PFSK-1 (cell line): ENCODE measurements at regions not wholly inside any gene's neighbourhood (a gene's known extent, or its start where the extent isn't known, plus 50 kb on each side); places are given as distances from the start of the nearest gene placed in this dataset.

ENCODE experiments used
- FOXP2 ChIP-seq: optimal IDR thresholded peaks from 2 replicates; pipeline ENCODE3; 2011; ENCODE audit warnings: borderline replicate concordance, control low read depth, inconsistent platforms; ENCODE audit not compliant: insufficient read depth; ENCODE audit errors: extremely low read length, extremely low read depth
- POLR2AphosphoS5 ChIP-seq: IDR thresholded peaks from 2 replicates; pipeline ENCODE4 v1.6.1; 2012; ENCODE audit warnings: low read depth, mild to moderate bottlenecking, control low read depth, low read length, moderate library complexity
- SIN3A ChIP-seq: IDR thresholded peaks from 2 replicates; pipeline ENCODE4 v1.6.1; 2012; ENCODE audit warnings: mild to moderate bottlenecking, low read length, moderate library complexity, borderline replicate concordance; ENCODE audit not compliant: insufficient read depth
- TAF1 ChIP-seq: IDR thresholded peaks from 2 replicates; pipeline ENCODE4 v1.6.1; 2012; ENCODE audit warnings: low read length, control low read depth, borderline replicate concordance; ENCODE audit not compliant: insufficient read depth
- TF ChIP-seq, protein P1 (sequence below), 2 experiments: IDR thresholded peaks; 2 replicates each; pipeline versions ENCODE4 v1.6.1 to v1.8.0; 2011 to 2012; ENCODE audit warnings: low read depth in 2 of 2, low read length in 2 of 2, control low read depth in 1 of 2, inconsistent platforms in 1 of 2, mild to moderate bottlenecking in 1 of 2, moderate library complexity in 1 of 2; ENCODE audit not compliant: insufficient read depth in 1 of 2

DNA sequence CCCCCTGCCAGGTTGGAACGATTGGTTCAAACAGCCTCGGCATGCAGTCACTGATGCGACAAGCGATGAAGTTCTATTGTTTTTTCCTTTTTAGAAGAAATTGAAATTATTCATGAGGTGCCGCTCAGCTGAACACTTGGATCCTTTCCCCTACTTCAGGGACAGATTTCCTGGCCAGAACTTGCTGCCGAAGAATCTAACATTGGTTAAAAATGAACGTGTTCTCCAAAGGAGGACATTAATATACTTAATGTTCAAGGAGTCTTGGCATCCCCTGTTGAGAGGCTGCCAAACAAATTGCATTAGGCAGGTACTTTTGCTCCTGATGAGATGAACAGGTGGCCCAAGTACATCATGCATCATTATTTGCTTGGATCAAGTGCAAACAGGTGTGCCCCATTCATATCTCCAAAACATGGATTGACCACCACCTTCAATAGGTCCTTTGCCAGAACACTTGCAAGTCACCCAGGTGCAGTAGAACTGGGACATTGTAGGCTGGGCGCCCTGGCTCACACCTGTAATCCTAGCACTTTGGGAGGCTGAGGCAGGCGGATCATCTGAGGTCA lies 437.2 kb downstream of the HAPSTR1 start:
- TF ChIP-seq FOXP2: no peak
- TF ChIP-seq, protein P1, sequence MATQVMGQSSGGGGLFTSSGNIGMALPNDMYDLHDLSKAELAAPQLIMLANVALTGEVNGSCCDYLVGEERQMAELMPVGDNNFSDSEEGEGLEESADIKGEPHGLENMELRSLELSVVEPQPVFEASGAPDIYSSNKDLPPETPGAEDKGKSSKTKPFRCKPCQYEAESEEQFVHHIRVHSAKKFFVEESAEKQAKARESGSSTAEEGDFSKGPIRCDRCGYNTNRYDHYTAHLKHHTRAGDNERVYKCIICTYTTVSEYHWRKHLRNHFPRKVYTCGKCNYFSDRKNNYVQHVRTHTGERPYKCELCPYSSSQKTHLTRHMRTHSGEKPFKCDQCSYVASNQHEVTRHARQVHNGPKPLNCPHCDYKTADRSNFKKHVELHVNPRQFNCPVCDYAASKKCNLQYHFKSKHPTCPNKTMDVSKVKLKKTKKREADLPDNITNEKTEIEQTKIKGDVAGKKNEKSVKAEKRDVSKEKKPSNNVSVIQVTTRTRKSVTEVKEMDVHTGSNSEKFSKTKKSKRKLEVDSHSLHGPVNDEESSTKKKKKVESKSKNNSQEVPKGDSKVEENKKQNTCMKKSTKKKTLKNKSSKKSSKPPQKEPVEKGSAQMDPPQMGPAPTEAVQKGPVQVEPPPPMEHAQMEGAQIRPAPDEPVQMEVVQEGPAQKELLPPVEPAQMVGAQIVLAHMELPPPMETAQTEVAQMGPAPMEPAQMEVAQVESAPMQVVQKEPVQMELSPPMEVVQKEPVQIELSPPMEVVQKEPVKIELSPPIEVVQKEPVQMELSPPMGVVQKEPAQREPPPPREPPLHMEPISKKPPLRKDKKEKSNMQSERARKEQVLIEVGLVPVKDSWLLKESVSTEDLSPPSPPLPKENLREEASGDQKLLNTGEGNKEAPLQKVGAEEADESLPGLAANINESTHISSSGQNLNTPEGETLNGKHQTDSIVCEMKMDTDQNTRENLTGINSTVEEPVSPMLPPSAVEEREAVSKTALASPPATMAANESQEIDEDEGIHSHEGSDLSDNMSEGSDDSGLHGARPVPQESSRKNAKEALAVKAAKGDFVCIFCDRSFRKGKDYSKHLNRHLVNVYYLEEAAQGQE (IDR thresholded peaks at IDR 0.05; ENCODE audit: insufficient read depth in 1 of 2, low read depth in 2 of 2, low read length in 2 of 2): no peak

DNA sequence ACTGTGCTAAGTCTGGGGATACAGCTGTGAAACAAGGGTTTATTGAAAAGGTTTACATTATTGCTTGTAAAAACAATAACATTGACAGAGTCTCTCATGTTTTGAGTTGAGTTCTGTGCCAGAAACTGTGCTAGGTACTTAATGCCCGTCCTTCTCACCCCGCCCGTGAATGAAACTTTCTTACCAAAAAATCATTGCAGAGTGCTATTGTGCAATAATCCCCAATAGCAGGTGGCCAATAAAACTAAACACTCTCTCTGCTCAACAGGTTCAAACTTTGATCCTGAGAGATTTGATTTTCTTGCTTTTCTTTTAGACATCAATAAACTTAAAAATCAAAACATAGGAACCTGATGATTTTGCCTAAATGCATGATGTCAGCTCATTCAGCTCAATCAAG lies 441.6 kb downstream of the HAPSTR1 start:
- TF ChIP-seq TAF1: no peak
- TF ChIP-seq POLR2AphosphoS5: no peak
- TF ChIP-seq FOXP2: no peak
- no peak for TF ChIP-seq SIN3A
- TF ChIP-seq, protein P1 (IDR thresholded peaks at IDR 0.05; ENCODE audit: insufficient read depth in 1 of 2, low read depth in 2 of 2, low read length in 2 of 2): no peak

DNA sequence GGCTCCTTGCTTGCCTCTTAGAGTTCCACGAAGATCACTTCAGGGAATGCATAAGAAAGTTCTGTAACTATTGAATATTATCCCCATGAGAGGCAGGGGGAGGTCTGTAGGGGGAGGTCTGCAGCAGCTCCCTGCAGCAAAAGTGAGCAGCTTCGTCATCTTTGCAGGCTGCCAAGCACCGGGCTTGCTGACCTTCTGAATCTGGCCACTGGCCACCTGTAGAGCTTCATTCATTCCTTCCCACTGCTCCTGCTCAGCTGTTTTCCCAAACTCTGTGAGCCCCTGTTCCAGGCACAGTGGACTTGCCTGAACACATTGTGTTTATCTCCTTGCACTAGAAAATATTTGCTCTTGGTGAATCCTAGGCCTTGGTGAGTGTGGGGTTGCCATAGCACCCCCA lies 443.3 kb downstream of the HAPSTR1 start:
- TF ChIP-seq, protein P1 (IDR thresholded peaks at IDR 0.05; ENCODE audit: insufficient read depth in 1 of 2, low read depth in 2 of 2, low read length in 2 of 2): no peak
- TF ChIP-seq POLR2AphosphoS5 (no peak), SIN3A (no peak)

DNA sequence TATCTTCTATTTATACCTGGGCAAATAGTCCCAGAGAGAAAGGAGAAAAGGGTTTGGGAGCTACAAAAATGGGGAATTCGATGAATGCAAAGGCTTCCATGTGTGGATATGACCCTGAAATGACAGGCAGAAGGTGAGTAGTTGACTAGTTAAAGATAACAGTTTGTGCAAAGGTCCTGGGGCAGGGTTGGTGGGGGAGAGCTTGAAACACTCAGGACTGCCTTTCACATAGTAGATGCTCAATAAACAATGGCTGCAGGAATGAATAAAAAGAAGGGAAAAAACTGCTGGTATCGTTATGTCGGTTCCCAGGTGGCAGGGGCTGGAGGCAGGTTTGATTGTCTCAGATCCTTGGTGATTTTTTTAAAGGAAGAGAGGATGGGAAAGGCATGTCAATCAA lies 445.5 kb downstream of the HAPSTR1 start:
- TF ChIP-seq FOXP2 (no peak), POLR2AphosphoS5 (no peak), SIN3A (no peak), TAF1 (no peak)
- TF ChIP-seq, protein P1 (IDR thresholded peaks at IDR 0.05; ENCODE audit: insufficient read depth in 1 of 2, low read depth in 2 of 2, low read length in 2 of 2): no peak

DNA sequence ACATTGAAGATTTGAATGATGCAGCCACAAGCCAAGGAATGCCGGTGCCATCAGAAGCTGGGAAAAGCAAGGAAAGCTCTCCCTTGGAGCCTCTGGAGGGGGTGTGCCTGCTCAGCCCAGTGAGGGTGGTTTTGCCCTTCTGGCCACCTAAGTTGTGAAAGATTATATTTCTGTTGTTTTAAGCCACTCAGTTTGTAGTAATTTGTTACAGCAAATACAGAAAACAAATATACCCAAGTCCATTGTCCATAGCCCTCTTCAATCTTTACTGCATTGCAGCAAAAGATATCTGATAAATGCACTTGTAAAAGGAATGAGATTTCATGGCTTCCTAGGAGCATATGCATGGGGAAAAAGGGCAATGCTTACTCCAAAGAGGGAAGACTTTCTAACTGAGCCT lies 447.9 kb downstream of the HAPSTR1 start:
- no peak for TF ChIP-seq FOXP2
- no peak for TF ChIP-seq POLR2AphosphoS5
- no peak for TF ChIP-seq SIN3A
- TF ChIP-seq, protein P1 (IDR thresholded peaks at IDR 0.05; ENCODE audit: insufficient read depth in 1 of 2, low read depth in 2 of 2, low read length in 2 of 2): no peak
- no peak for TF ChIP-seq TAF1
